Adrenal gland (tissue), 9 donors: ENCODE measurements at regions not wholly inside any gene's neighbourhood (a gene's known extent, or its start where the extent isn't known, plus 50 kb on each side); places are given as distances from the start of the nearest gene placed in this dataset.

Experiments used
- DNase-seq, 7 donors: peaks; one replicate each; pipeline ENCODE4 v3.0.0-alpha.2; 2019 to 2020
- H3K27ac ChIP-seq, 5 donors: fragments of 200-600 bp; sonication (generic) in 4 of 5; 1 replicate in 3 of 5; 2 replicates in 2 of 5; pipeline versions ENCODE4 v1.5.1 to v1.8.0; 2016 to 2020; ENCODE audit warnings: mild to moderate bottlenecking in 1 of 5
- H3K27me3 ChIP-seq: fragments of 200-600 bp; 2 replicates; pipeline ENCODE4 v1.8.0; 2021
- H3K36me3 ChIP-seq, 2 donors: fragments of 200-600 bp; replicated peaks in 1 of 2; 1 replicate in 1 of 2; 2 replicates in 1 of 2; pipeline versions ENCODE4 v1.5.1 to v1.8.0; 2018 to 2022
- H3K4me1 ChIP-seq, 2 donors: fragments of 200-600 bp; replicated peaks in 1 of 2; 1 replicate in 1 of 2; 2 replicates in 1 of 2; pipeline versions ENCODE4 v1.5.1 to v1.8.0; 2018 to 2021
- H3K4me3 ChIP-seq, 4 donors: fragments of 200-600 bp; sonication (generic) in 3 of 4; one replicate each; pipeline ENCODE4 v1.5.1; 2016 to 2018
- H3K9me3 ChIP-seq, 3 donors: fragments of 200-600 bp; sonication (generic) in 1 of 3; replicated peaks in 1 of 3; 1 replicate in 2 of 3; 2 replicates in 1 of 3; pipeline versions ENCODE4 v1.5.1 to v1.8.0; 2016 to 2021
- CTCF ChIP-seq, 6 experiments: fragments of 450-650 bp in 4 of 6; fragments of 200-600 bp in 2 of 6; sonication (generic) in 1 of 6; IDR thresholded peaks; 1 replicate in 5 of 6; 2 replicates in 1 of 6; pipeline versions ENCODE4 v1.5.1 to v1.8.0; 2016 to 2021; ENCODE audit warnings: antibody characterized with exemption in 6 of 6, mild to moderate bottlenecking in 2 of 6, moderate library complexity in 1 of 6
- POLR2A ChIP-seq, 2 donors: fragments of 450-650 bp; IDR thresholded peaks; one replicate each; pipeline ENCODE4 v1.6.1; 2017; ENCODE audit warnings: antibody characterized with exemption in 2 of 2, mild to moderate bottlenecking in 2 of 2, moderate library complexity in 1 of 2
- WGBS, 4 donors: extraction: QIAGEN DNeasy Blood & Tissue Kit in 2 of 4; methylation state at CpG; one replicate each; pipeline versions ENCODE4 v1.1.5 to v1.1.7; 2013 to 2017; 5-methylcytosine and 5-hydroxymethylcytosine counted together
- intact Hi-C, 2 donors: fragments of 100-400 bp; cut with DNase I; formaldehyde crosslinking; loops; one replicate each; pipeline versions ENCODE4 v1.14.1 to v1.15.0; 2022 to 2023
- donor health status: healthy with polysubstance abuse.
- donor health status: Bipolar disorder and iron deficiency.
- donor health status: DM: yes; HTN: yes; CAD: no.
- donor health status: DM: no; HTN: no; CAD: no.
- donor health status: DM: no; HTN: no; CAD: no.

DNA sequence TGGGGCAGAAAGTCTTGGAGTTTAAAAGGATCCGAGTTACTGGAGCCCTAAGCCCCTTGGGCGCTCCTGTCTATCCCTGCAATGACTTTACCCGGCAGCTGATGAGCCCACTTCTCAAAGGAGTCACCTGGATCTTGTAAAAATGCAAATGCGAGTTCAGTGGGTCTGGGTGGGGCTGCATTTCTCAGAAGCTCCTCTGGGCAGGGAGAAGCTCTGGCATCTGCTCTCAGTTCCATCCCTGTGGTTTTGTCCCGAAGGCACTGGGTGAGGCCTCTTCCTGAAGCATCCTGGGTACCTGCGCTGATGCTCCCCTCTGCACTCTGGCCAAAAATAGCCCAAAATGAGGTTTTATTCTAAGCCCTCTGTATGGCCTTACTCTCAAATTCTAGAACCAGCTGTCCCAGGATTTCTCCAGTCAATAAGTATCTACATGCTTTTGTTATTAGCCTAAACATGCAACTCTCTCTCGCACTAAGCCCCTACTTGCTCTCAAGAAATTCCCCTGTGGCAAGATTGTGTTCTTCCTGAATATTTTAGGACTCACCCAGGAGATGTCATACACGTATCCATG, 167.8 kb upstream of the APCDD1 start:
- TF ChIP-seq CTCF (IDR thresholded peaks at IDR 0.05) (no peak), POLR2A (IDR thresholded peaks at IDR 0.05) (no peak)
- DNase-seq, result no peak
- 79 to 92% (median 83%) methylated on average over 8 of the region's 8 CpGs for WGBS, 4 donors
- Histone ChIP-seq H3K27ac (no peak overlapping the region), H3K4me1 (no peaks in the 10 kb centered on the region), H3K9me3 (peaks cover 0 to 5% (median 0%) of the 10 kb centered on the region in 3 donors), H3K27me3 (no peaks in the 10 kb centered on the region), H3K36me3 (no peaks in the 10 kb centered on the region), H3K4me3 (no peak overlapping the region)
- intact Hi-C loops, result no loop called here

DNA sequence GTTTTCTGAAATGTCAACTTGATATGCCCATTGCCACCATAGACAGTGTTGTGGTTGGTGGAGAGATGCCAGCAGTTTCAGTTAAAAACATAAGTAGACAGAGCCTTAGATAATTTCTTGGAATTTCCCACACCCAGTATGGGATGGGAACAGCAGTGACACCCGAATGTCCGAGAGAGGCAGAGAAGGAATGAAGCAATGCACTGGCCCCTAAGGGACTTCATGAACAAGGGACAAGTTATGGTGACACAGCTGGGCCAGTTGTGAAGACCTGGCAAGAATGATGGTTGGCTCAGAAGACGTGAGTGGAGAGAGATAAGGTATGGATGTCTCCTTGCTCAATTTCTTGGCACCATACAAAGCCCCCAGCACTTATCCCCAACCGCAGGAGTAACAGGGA, 165.2 kb upstream of the APCDD1 start:
- Histone ChIP-seq H3K4me3 (no peak overlapping the region), H3K4me1 (no peaks in the 10 kb centered on the region), H3K9me3 (peaks cover 0 to 5% (median 0%) of the 10 kb centered on the region in 3 donors), H3K27ac (no peak overlapping the region), H3K36me3 (no peaks in the 10 kb centered on the region), H3K27me3 (no peaks in the 10 kb centered on the region)
- DNase-seq, result no peak
- intact Hi-C loops, result no loop called here
- no peak for TF ChIP-seq POLR2A (IDR thresholded peaks at IDR 0.05)
- TF ChIP-seq CTCF (IDR thresholded peaks at IDR 0.05), result no peak
- 72 to 86% (median 76%) methylated on average over 4 of the region's 4 CpGs for WGBS, 4 donors

DNA sequence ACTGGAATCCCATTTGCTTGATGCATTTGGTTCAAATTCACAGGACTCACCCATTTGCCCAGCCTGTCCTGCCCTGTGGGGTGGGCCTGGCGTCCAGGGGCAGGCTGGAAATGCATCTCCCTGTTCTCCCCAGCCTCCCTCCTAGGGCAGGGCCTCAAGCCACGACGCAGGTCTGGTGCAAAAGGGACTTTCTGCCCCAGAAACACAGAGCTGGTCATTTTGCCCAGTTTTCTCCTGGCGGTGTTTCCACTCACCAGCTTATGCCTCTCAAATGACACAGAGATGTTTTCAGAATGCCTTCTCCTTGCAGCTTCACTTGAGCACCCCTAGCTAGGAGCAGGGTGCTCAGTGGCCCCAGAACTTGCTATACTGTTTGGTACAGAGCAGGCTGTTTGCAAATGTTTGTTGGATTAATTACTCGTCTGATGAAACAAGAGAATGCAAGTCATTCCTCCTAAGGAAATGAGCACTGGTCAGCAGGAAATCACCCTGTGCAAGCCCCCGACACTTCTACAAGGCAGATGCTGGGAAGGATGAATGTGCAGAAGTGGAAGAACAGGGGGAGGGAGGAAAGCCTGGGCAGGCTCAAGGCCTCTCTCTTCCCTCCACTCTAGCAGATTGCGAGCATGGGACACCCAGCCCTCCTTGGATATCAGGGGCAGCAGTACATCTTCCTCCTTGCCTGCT, 164.3 kb upstream of the APCDD1 start:
- H3K4me1 ChIP-seq, result no peaks in the 10 kb centered on the region
- H3K4me3 ChIP-seq, result no peak overlapping the region
- peak in 1 of 7 donors; percentile 7 for DNase-seq
- intact Hi-C loops, result no loop called here
- peaks cover 0 to 5% (median 0%) of the 10 kb centered on the region in 3 donors for H3K9me3 ChIP-seq
- peak overlapping the region in 2 of 5 donors; percentile 21 to 61 for H3K27ac ChIP-seq
- H3K36me3 ChIP-seq, result no peaks in the 10 kb centered on the region
- WGBS, 4 donors, result 68 to 76% (median 75%) methylated on average over 7 of the region's 7 CpGs
- H3K27me3 ChIP-seq, result no peaks in the 10 kb centered on the region
- TF ChIP-seq CTCF (IDR thresholded peaks at IDR 0.05), result no peak
- no peak for TF ChIP-seq POLR2A (IDR thresholded peaks at IDR 0.05)

GRCh38 chr18:10290638-10291235, 163.7 kb upstream of the APCDD1 start:
- no peak for TF ChIP-seq CTCF (IDR thresholded peaks at IDR 0.05)
- no peak for TF ChIP-seq POLR2A (IDR thresholded peaks at IDR 0.05)
- Histone ChIP-seq H3K27me3 (no peaks in the 10 kb centered on the region), H3K9me3 (peaks cover 0 to 5% (median 0%) of the 10 kb centered on the region in 3 donors), H3K27ac (peak overlapping the region in 2 of 5 donors; percentile 21 to 61), H3K4me1 (no peaks in the 10 kb centered on the region), H3K36me3 (no peaks in the 10 kb centered on the region), H3K4me3 (no peak overlapping the region)
- 82 to 94% (median 85%) methylated on average over 10 to 11 of the region's 11 CpGs for WGBS, 4 donors
- intact Hi-C loops, result no loop called here
- DNase-seq, result no peak
